ENCODE measurements at regions not wholly inside any gene's neighbourhood (a gene's known extent, or its start where the extent isn't known, plus 50 kb on each side); places are given as distances from the start of the nearest gene placed in this dataset.

GRCh38 chrX:22365460-22365859 lies 92.7 kb downstream of the CBLL2 start:
- no peak for TF ChIP-seq CTCF (IDR thresholded peaks at IDR 0.05)
- no peak for TF ChIP-seq POLR2A (IDR thresholded peaks at IDR 0.05)

Measured in lower leg skin (tissue), 3 donors.